ENCODE measurements at regions not wholly inside any gene's neighbourhood (a gene's known extent, or its start where the extent isn't known, plus 50 kb on each side); places are given as distances from the start of the nearest gene placed in this dataset.

DNA sequence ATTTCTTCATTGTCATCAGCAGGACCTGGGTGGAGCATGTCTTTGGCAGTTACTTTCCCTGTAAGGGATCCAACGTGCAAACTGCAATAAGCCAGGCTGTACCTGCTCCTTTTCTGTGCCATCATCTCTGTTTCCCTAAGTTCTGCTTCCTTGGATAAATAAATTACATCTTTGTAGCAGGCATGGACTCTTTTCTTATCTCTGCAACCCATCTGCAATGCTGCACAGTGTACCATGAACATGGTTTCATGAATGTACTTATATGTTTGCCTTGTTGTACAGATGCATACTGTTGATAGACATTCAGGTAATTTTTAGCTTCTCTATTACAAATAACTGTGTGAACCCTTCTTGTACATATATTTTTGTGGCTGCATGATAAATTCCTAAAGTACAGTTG lies 616.7 kb upstream of the PIK3C3 start (continued):
- TF ChIP-seq, protein P1, sequence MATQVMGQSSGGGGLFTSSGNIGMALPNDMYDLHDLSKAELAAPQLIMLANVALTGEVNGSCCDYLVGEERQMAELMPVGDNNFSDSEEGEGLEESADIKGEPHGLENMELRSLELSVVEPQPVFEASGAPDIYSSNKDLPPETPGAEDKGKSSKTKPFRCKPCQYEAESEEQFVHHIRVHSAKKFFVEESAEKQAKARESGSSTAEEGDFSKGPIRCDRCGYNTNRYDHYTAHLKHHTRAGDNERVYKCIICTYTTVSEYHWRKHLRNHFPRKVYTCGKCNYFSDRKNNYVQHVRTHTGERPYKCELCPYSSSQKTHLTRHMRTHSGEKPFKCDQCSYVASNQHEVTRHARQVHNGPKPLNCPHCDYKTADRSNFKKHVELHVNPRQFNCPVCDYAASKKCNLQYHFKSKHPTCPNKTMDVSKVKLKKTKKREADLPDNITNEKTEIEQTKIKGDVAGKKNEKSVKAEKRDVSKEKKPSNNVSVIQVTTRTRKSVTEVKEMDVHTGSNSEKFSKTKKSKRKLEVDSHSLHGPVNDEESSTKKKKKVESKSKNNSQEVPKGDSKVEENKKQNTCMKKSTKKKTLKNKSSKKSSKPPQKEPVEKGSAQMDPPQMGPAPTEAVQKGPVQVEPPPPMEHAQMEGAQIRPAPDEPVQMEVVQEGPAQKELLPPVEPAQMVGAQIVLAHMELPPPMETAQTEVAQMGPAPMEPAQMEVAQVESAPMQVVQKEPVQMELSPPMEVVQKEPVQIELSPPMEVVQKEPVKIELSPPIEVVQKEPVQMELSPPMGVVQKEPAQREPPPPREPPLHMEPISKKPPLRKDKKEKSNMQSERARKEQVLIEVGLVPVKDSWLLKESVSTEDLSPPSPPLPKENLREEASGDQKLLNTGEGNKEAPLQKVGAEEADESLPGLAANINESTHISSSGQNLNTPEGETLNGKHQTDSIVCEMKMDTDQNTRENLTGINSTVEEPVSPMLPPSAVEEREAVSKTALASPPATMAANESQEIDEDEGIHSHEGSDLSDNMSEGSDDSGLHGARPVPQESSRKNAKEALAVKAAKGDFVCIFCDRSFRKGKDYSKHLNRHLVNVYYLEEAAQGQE (IDR thresholded peaks at IDR 0.05; ENCODE audit: unreplicated experiment), result no peak
- TF ChIP-seq, protein P2, sequence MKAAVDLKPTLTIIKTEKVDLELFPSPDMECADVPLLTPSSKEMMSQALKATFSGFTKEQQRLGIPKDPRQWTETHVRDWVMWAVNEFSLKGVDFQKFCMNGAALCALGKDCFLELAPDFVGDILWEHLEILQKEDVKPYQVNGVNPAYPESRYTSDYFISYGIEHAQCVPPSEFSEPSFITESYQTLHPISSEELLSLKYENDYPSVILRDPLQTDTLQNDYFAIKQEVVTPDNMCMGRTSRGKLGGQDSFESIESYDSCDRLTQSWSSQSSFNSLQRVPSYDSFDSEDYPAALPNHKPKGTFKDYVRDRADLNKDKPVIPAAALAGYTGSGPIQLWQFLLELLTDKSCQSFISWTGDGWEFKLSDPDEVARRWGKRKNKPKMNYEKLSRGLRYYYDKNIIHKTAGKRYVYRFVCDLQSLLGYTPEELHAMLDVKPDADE (IDR thresholded peaks at IDR 0.05), result no peak
- TF ChIP-seq JUNB (IDR thresholded peaks at IDR 0.05; ENCODE audit: unreplicated experiment), result no peak
- TF ChIP-seq CREB1 (CRISPR knock-in tag; IDR thresholded peaks at IDR 0.05; ENCODE audit: low read depth), result no peak
- TF ChIP-seq NANOG (IDR thresholded peaks at IDR 0.05; ENCODE audit: borderline replicate concordance), result no peak

DNA sequence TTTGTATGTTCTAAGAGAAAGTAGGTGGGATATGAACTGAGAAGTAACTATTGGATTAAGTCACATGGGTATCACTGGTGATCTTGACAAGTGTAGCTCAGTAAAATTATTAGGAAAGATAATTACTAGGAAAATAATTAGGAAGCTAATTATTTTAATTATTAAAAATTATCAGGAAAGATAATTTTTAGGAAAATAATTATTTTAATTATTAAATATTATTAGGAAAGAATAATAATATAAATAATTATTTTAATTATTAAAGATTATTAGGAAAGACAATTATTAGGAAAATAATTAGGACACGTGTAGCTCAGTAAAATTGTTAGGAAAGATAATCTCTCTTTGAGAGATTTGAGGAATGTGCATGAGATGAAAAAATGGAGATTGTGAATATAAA lies 623.4 kb upstream of the PIK3C3 start:
- no peak for ATAC-seq
- no peak overlapping the region for H3K27ac Mint-ChIP-seq
- no peak for DNase-seq (ENCODE audit: low spot score)
- Histone ChIP-seq H3K36me3 (ENCODE audit: insufficient read depth) (peaks cover 10% of the 10 kb centered on the region), H4K20me1 (replicated peaks; ENCODE audit: insufficient read depth) (no peaks in the 10 kb centered on the region), H3K27me3 (ENCODE audit: insufficient read depth) (no peaks in the 10 kb centered on the region), H3K4me3 (no peak overlapping the region), H3K4me2 (no peak overlapping the region), H2AFZ (no peak overlapping the region), H3K79me2 (replicated peaks; ENCODE audit: insufficient read depth) (no peaks in the 10 kb centered on the region), H3K9me2 (ENCODE audit: insufficient read depth) (peaks cover 11% of the 10 kb centered on the region; the same call in 1 of the 2 replicates), H3F3A (replicated peaks; ENCODE audit: low read depth) (no peaks in the 10 kb centered on the region), H3K27ac (ENCODE audit: low read depth) (no peak overlapping the region), H3K4me1 (ENCODE audit: insufficient read depth) (no peaks in the 10 kb centered on the region)
- H3K4me1 Mint-ChIP-seq, result no peaks in the 10 kb centered on the region; the same call in 2 of the 3 replicates
- no peak overlapping the region for H3K4me3 Mint-ChIP-seq
- H3K36me3 Mint-ChIP-seq (ENCODE audit: low read depth), result peaks cover 27% of the 10 kb centered on the region
- peaks cover 20% of the 10 kb centered on the region for H3K9me3 Mint-ChIP-seq
- no peaks in the 10 kb centered on the region for H3K27me3 Mint-ChIP-seq (ENCODE audit: insufficient read depth, low read depth, poor library complexity)
- TF ChIP-seq POLR2AphosphoS5 (IDR thresholded peaks at IDR 0.05; ENCODE audit: low read depth), result no peak
- TF ChIP-seq, protein P3, sequence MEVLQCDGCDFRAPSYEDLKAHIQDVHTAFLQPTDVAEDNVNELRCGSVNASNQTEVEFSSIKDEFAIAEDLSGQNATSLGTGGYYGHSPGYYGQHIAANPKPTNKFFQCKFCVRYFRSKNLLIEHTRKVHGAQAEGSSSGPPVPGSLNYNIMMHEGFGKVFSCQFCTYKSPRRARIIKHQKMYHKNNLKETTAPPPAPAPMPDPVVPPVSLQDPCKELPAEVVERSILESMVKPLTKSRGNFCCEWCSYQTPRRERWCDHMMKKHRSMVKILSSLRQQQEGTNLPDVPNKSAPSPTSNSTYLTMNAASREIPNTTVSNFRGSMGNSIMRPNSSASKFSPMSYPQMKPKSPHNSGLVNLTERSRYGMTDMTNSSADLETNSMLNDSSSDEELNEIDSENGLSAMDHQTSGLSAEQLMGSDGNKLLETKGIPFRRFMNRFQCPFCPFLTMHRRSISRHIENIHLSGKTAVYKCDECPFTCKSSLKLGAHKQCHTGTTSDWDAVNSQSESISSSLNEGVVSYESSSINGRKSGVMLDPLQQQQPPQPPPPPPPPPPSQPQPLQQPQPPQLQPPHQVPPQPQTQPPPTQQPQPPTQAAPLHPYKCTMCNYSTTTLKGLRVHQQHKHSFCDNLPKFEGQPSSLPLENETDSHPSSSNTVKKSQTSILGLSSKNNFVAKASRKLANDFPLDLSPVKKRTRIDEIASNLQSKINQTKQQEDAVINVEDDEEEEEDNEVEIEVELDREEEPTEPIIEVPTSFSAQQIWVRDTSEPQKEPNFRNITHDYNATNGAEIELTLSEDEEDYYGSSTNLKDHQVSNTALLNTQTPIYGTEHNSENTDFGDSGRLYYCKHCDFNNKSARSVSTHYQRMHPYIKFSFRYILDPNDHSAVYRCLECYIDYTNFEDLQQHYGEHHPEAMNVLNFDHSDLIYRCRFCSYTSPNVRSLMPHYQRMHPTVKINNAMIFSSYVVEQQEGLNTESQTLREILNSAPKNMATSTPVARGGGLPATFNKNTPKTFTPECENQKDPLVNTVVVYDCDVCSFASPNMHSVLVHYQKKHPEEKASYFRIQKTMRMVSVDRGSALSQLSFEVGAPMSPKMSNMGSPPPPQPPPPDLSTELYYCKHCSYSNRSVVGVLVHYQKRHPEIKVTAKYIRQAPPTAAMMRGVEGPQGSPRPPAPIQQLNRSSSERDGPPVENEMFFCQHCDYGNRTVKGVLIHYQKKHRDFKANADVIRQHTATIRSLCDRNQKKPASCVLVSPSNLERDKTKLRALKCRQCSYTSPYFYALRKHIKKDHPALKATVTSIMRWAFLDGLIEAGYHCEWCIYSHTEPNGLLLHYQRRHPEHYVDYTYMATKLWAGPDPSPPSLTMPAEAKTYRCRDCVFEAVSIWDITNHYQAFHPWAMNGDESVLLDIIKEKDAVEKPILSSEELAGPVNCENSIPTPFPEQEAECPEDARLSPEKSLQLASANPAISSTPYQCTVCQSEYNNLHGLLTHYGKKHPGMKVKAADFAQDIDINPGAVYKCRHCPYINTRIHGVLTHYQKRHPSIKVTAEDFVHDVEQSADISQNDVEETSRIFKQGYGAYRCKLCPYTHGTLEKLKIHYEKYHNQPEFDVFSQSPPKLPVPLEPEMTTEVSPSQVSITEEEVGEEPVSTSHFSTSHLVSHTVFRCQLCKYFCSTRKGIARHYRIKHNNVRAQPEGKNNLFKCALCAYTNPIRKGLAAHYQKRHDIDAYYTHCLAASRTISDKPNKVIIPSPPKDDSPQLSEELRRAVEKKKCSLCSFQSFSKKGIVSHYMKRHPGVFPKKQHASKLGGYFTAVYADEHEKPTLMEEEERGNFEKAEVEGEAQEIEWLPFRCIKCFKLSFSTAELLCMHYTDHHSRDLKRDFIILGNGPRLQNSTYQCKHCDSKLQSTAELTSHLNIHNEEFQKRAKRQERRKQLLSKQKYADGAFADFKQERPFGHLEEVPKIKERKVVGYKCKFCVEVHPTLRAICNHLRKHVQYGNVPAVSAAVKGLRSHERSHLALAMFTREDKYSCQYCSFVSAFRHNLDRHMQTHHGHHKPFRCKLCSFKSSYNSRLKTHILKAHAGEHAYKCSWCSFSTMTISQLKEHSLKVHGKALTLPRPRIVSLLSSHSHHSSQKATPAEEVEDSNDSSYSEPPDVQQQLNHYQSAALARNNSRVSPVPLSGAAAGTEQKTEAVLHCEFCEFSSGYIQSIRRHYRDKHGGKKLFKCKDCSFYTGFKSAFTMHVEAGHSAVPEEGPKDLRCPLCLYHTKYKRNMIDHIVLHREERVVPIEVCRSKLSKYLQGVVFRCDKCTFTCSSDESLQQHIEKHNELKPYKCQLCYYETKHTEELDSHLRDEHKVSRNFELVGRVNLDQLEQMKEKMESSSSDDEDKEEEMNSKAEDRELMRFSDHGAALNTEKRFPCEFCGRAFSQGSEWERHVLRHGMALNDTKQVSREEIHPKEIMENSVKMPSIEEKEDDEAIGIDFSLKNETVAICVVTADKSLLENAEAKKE (CRISPR knock-in tag; IDR thresholded peaks at IDR 0.05), result no peak
- TF ChIP-seq EZH2 (IDR thresholded peaks at IDR 0.05; ENCODE audit: low read depth, unreplicated experiment), result no peak
- TF ChIP-seq, protein P2 (IDR thresholded peaks at IDR 0.05), result no peak
- no peak for TF ChIP-seq ZNF331 (CRISPR knock-in tag; IDR thresholded peaks at IDR 0.05; ENCODE audit: low read depth)
- TF ChIP-seq ZNF114 (CRISPR knock-in tag; IDR thresholded peaks at IDR 0.05), result no peak
- TF ChIP-seq, protein P1 (IDR thresholded peaks at IDR 0.05; ENCODE audit: unreplicated experiment), result no peak

Measured in GM23338 (cell line).